Astrocyte (in vitro differentiated cells and primary cell): ENCODE measurements at regions not wholly inside any gene's neighbourhood (a gene's known extent, or its start where the extent isn't known, plus 50 kb on each side); places are given as distances from the start of the nearest gene placed in this dataset.

Experiments used
- EZH2 ChIP-seq: IDR thresholded peaks from 2 replicates; pipeline ENCODE4 v1.6.1; 2012; ENCODE audit warnings: mild to moderate bottlenecking, low read length, inconsistent platforms; ENCODE audit not compliant: insufficient read depth
- TF ChIP-seq, protein P1 (sequence below): IDR thresholded peaks from 2 replicates; pipeline ENCODE4 v1.5.1; 2011; ENCODE audit warnings: low read depth, mild to moderate bottlenecking, inconsistent platforms, low read length, moderate library complexity; ENCODE audit not compliant: insufficient read depth

DNA sequence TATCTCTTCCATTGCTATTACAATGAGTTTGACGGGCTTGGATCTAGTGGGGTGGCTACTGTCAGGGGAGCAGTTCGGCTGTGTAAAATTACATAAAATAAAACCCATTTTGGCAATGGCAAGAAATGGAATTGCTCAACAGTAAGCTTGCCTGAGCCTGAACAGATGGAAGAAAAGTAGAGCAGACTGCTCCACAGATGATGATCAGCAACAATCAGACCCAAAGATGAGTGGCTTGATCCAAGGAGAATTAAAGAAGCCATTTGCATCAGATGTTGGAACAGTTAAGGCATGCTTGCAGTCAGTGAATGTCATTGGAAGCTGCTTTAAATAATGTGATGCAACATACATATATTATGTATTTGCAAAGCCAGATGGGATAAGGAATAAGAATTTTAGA, 256.6 kb upstream of the SMIM30 start:
- TF ChIP-seq, protein P1, sequence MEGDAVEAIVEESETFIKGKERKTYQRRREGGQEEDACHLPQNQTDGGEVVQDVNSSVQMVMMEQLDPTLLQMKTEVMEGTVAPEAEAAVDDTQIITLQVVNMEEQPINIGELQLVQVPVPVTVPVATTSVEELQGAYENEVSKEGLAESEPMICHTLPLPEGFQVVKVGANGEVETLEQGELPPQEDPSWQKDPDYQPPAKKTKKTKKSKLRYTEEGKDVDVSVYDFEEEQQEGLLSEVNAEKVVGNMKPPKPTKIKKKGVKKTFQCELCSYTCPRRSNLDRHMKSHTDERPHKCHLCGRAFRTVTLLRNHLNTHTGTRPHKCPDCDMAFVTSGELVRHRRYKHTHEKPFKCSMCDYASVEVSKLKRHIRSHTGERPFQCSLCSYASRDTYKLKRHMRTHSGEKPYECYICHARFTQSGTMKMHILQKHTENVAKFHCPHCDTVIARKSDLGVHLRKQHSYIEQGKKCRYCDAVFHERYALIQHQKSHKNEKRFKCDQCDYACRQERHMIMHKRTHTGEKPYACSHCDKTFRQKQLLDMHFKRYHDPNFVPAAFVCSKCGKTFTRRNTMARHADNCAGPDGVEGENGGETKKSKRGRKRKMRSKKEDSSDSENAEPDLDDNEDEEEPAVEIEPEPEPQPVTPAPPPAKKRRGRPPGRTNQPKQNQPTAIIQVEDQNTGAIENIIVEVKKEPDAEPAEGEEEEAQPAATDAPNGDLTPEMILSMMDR: no peak
- no peak for TF ChIP-seq EZH2
